SK-N-MC (cell line): ENCODE measurements at regions not wholly inside any gene's neighbourhood (a gene's known extent, or its start where the extent isn't known, plus 50 kb on each side); places are given as distances from the start of the nearest gene placed in this dataset.

ENCODE experiments used
- DNase-seq: peaks from one replicate; pipeline ENCODE4 v3.0.0-alpha.2; 2011; ENCODE audit warnings: low read depth, low spot score
- H3K27ac ChIP-seq: fragments of 200-600 bp; sonication (generic); 2 replicates; pipeline ENCODE4 v1.5.1; 2016; ENCODE audit warnings: mixed run types
- H3K36me3 ChIP-seq: fragments of 200-600 bp; sonication (generic); 2 replicates; pipeline ENCODE4 v1.6.1; 2017; ENCODE audit warnings: antibody characterized with exemption, low read length, mixed read lengths; ENCODE audit not compliant: insufficient read depth
- H3K4me3 ChIP-seq: fragments of 200-600 bp; sonication (generic); 2 replicates; pipeline ENCODE4 v1.5.1; 2016
- H3K9ac ChIP-seq: fragments of 200-600 bp; sonication (generic); 2 replicates; pipeline ENCODE4 v1.8.0; 2017; ENCODE audit warnings: mixed run types, mixed read lengths; ENCODE audit not compliant: insufficient read length
- H3K9me3 ChIP-seq: fragments of 200-600 bp; sonication (generic); 2 replicates; pipeline ENCODE4 v1.6.1; 2017; ENCODE audit warnings: low read depth, mild to moderate bottlenecking, antibody characterized with exemption, low read length, moderate library complexity, mixed read lengths
- EZH2 ChIP-seq: fragments of 200-600 bp; sonication (generic); IDR thresholded peaks from one replicate; pipeline ENCODE4 v1.6.1; 2017; ENCODE audit warnings: antibody characterized with exemption
- FOXP2 ChIP-seq: optimal IDR thresholded peaks from 2 replicates; pipeline ENCODE3; 2011; ENCODE audit warnings: mild to moderate bottlenecking, moderate library complexity; ENCODE audit not compliant: insufficient read depth; ENCODE audit errors: extremely low read length, control extremely low read depth
- POLR2AphosphoS5 ChIP-seq: IDR thresholded peaks from 2 replicates; pipeline ENCODE4 v1.6.1; 2012; ENCODE audit warnings: mild to moderate bottlenecking, low read depth, low read length, borderline replicate concordance

- no peak for DNase-seq
- no peaks in the 10 kb centered on the region for H3K9me3 ChIP-seq
- no peak overlapping the region for H3K4me3 ChIP-seq
- TF ChIP-seq FOXP2: no peak
- TF ChIP-seq EZH2: no peak
- TF ChIP-seq POLR2AphosphoS5: no peak
- H3K36me3 ChIP-seq: no peaks in the 10 kb centered on the region
- no peak overlapping the region for H3K9ac ChIP-seq
- H3K27ac ChIP-seq: no peak overlapping the region
Observed at GRCh38 chr2:121947674-121948073, 192.2 kb downstream of the TSN start.

GRCh38 chr2:121949271-121949670 is 193.8 kb downstream of the TSN start:
- no peak overlapping the region for H3K9ac ChIP-seq
- H3K4me3 ChIP-seq: no peak overlapping the region
- H3K9me3 ChIP-seq: no peaks in the 10 kb centered on the region
- no peaks in the 10 kb centered on the region for H3K36me3 ChIP-seq
- no peak for DNase-seq
- TF ChIP-seq POLR2AphosphoS5: no peak
- TF ChIP-seq EZH2: no peak
- TF ChIP-seq FOXP2: no peak
- no peak overlapping the region for H3K27ac ChIP-seq

GRCh38 chr2:121955426-121955825 is 200.0 kb downstream of the TSN start:
- H3K9ac ChIP-seq: no peak overlapping the region
- DNase-seq: no peak
- TF ChIP-seq EZH2: no peak
- no peak for TF ChIP-seq POLR2AphosphoS5
- no peak for TF ChIP-seq FOXP2
- no peaks in the 10 kb centered on the region for H3K36me3 ChIP-seq
- no peak overlapping the region for H3K4me3 ChIP-seq
- H3K9me3 ChIP-seq: no peaks in the 10 kb centered on the region
- no peak overlapping the region for H3K27ac ChIP-seq

- Histone ChIP-seq H3K4me3 (no peak overlapping the region), H3K9ac (no peak overlapping the region), H3K36me3 (no peaks in the 10 kb centered on the region), H3K9me3 (no peaks in the 10 kb centered on the region), H3K27ac (no peak overlapping the region)
- DNase-seq: no peak
- TF ChIP-seq EZH2: no peak
- TF ChIP-seq POLR2AphosphoS5: no peak
- no peak for TF ChIP-seq FOXP2
Observed at GRCh38 chr2:121955872-121956271, 200.4 kb downstream of the TSN start.

GRCh38 chr2:121960251-121960650 is 204.8 kb downstream of the TSN start:
- Histone ChIP-seq H3K4me3 (no peak overlapping the region), H3K27ac (no peak overlapping the region), H3K9me3 (no peaks in the 10 kb centered on the region), H3K36me3 (no peaks in the 10 kb centered on the region), H3K9ac (no peak overlapping the region)
- TF ChIP-seq POLR2AphosphoS5 (no peak), FOXP2 (no peak), EZH2 (no peak)
- no peak for DNase-seq

- no peak overlapping the region for H3K4me3 ChIP-seq
- no peak for DNase-seq
- H3K36me3 ChIP-seq: no peaks in the 10 kb centered on the region
- H3K9me3 ChIP-seq: no peaks in the 10 kb centered on the region
- no peak overlapping the region for H3K27ac ChIP-seq
- no peak overlapping the region for H3K9ac ChIP-seq
- TF ChIP-seq FOXP2: no peak
- no peak for TF ChIP-seq POLR2AphosphoS5
- no peak for TF ChIP-seq EZH2
Observed at GRCh38 chr2:121961761-121962160, 206.3 kb downstream of the TSN start.

- no peak overlapping the region for H3K27ac ChIP-seq
- no peak overlapping the region for H3K4me3 ChIP-seq
- no peaks in the 10 kb centered on the region for H3K9me3 ChIP-seq
- H3K36me3 ChIP-seq: no peaks in the 10 kb centered on the region
- DNase-seq: no peak
- TF ChIP-seq POLR2AphosphoS5 (no peak), EZH2 (no peak), FOXP2 (no peak)
- no peak overlapping the region for H3K9ac ChIP-seq
Observed at GRCh38 chr2:121965661-121966060, 210.2 kb downstream of the TSN start.

GRCh38 chr2:121966663-121967062 is 211.2 kb downstream of the TSN start:
- no peak overlapping the region for H3K27ac ChIP-seq
- no peaks in the 10 kb centered on the region for H3K36me3 ChIP-seq
- no peak overlapping the region for H3K4me3 ChIP-seq
- no peak overlapping the region for H3K9ac ChIP-seq
- no peak for DNase-seq
- H3K9me3 ChIP-seq: no peaks in the 10 kb centered on the region
- TF ChIP-seq POLR2AphosphoS5 (no peak), FOXP2 (no peak), EZH2 (no peak)

GRCh38 chr2:121969166-121969565 is 213.7 kb downstream of the TSN start:
- H3K36me3 ChIP-seq: no peaks in the 10 kb centered on the region
- H3K9me3 ChIP-seq: no peaks in the 10 kb centered on the region
- no peak overlapping the region for H3K4me3 ChIP-seq
- H3K9ac ChIP-seq: no peak overlapping the region
- TF ChIP-seq FOXP2 (no peak), EZH2 (no peak), POLR2AphosphoS5 (no peak)
- no peak for DNase-seq
- peak overlapping the region; percentile 8; the same call in 1 of the 2 replicates for H3K27ac ChIP-seq
